Skin of body (tissue), 1 donor: ENCODE measurements at regions not wholly inside any gene's neighbourhood (a gene's known extent, or its start where the extent isn't known, plus 50 kb on each side); places are given as distances from the start of the nearest gene placed in this dataset.
"Not testable (repeated sequence)": the region's sequence is repeated elsewhere in the genome, so short reads cannot be mapped to it uniquely, and the experiment has no call there.

ENCODE experiments used
- DNase-seq: peaks from one replicate; lab custom pipeline; 2025; lab: John Stamatoyannopoulos, UW

DNA sequence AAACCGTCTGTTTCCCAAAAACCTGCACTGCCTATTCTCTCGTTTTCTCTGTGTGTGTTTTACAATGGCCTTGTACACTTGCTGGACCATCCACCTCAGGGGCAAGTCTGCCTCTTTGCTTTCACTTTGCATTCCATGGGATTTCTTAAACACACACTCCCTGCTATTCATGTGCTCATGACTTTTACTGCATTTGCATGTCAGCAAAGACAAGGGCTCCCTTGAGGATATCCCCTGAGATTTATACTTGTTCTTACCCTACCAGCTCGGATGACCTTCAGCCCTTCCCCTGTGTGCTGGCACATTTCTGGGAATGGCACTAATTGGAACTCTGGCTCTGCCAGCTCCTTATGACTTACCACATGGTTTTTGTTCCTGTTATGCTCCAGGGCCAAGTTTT is 386.9 kb downstream of the AMY1C start:
- no peak for DNase-seq

DNA sequence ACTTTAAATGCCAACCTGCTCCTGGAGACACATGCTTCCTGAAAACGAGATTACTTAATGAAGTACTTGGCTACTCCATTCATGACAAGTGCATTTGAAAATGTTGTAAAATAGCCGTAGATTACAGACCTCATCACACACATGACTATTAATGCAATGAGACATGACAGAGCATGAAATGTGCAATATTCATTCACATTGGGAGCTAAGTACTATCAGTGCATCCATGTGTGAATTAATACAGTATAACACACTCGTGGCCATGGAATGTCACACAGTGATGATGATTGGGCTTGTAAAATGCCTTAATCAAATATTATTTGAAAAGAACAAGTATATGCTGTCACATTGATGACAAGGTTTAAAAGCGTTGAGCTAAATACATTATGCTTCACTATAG is 407.0 kb downstream of the AMY1C start:
- DNase-seq: no peak

DNA sequence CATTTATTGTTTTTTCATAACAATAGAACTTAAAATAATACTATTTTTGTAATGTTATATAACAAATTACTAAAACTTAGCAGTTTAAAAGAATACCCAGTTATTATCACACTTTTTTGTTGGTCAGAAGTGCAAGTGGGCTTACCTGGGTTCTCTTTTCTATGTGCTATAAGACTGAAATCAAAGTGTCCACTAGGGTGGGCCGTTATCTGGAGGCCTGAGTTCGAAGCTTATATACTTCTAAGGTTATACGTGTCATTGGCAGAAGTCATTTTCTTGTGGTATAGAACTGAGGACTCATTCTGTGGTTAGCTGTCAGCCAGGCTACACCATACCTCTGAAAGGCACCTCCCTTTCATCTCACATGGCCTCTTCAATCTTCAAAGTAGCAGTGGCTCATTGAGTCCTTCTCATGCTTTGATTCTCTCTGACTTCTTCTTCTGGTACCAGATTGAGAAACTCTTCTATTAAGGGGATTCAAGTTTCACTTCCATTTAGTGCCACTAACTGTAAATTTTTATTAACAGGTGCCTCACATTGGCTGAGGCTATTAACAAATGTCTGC is 414.3 kb downstream of the AMY1C start:
- no peak for DNase-seq

DNA sequence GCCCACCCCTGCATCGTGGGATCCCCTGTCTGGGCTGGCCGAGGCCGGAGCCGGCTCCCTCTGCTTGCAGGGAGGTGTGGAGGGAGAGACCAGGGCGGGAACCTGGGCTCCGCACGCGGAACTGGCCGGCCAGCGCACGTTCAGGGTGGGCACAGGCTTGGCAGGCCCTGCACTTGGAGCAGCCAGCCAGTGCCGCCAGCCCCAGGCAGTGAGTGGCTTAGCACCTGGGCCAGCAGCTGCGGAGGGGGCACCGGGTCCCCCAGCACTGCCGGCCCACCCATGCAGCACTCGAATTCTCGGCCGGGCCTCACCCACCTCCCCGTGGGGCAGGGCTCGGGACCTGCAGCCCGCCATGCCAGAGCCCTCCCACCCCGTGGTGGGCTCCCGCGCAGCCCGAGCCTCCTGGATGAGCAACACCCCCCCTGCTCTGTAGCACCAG is 422.6 kb downstream of the AMY1C start:
- no peak for DNase-seq

DNA sequence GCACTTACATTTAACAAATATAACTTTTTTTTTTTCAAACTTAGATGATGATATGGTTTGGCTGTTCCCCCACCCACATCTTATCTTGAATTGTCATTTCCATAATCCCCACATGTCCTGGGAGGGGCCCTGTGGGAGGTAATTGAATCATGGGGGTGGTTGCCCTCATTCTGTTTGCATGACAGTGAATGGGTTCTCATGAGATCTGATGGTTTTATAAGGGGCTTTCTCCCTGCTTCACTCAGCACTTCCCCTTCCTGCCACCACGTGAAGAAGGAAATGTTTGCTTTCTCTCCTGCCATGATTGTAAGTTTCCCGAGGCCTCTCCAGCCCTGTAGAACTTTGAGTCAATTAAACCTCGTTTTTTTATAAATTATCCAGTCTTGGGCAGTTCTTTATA is 432.6 kb downstream of the AMY1C start:
- DNase-seq: no peak

DNA sequence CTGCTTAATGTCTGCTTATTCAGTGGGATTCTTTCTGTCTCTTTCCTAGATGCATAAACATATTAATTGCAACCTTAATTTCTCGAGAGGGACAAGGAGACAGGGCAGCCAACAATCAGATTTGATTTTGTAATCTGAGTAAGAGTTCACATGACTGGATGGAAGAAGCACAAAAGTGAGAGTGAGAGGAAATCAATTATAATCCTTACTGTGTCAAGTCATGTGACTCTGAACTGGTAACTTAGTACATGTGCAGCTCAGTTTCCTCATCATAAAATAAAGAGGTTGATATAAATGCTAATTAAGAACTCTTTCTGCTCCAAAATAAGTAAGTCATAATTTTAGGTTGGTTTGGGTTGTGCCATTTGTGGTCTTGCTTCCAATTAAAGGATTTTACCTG is 439.5 kb downstream of the AMY1C start:
- DNase-seq: no peak

DNA sequence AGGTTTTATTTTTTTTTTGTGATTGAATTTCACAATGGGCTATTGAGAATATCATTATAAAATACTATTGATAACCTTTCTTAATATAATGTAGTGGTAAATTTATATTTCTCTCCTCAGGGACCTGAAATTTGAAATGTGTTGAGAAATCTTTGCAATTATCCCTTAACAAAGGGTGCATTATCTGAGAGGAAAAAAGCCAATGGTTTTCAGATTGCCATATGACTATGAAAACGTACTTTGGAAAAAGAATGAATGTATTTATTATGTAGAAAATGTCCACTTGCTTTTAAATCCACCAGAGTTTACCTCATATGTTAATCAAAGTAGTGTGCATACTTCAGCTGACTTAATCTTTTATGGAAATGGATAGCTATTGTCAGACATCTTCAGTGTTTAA is 441.1 kb downstream of the AMY1C start:
- no peak for DNase-seq

- no peak for DNase-seq
Observed at GRCh38 chr1:104195395-104195794, 445.7 kb downstream of the AMY1C start.

- DNase-seq: no peak
Observed at GRCh38 chr1:104196136-104196535, 446.4 kb downstream of the AMY1C start.

- DNase-seq: no peak
Observed at GRCh38 chr1:104197516-104197915, 447.8 kb downstream of the AMY1C start.

GRCh38 chr1:104212239-104212638 is 462.5 kb downstream of the AMY1C start:
- DNase-seq: no peak

DNA sequence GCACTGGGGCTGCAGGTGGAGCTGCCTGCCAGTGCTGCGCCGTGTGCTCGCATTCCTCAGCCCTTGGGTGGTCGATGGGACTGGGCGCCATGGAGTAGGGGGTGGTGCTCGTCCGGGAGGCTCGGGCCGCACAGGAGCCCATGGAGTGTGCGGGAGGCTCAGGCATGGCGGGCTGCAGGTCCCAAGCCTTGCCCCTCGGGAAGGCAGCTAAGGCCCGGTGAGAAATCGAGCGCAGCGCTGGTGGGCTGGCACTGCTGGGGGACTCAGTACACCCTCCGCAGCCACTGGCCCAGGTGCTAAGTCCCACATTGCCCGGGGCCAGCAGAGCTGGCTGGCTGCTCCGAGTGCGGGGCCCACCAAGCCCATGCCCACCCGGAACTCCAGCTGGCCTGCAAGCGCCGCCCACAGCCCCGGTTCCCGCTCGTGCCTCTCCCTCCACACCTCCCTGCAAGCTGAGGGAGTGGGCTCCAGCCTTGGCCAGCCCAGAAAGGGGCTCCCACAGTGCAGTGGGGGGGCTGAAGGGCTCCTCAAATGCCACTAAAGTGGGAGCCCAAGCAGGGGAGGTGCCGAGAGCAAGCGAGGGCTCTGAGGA is 467.8 kb downstream of the AMY1C start:
- DNase-seq: not testable (repeated sequence)

DNA sequence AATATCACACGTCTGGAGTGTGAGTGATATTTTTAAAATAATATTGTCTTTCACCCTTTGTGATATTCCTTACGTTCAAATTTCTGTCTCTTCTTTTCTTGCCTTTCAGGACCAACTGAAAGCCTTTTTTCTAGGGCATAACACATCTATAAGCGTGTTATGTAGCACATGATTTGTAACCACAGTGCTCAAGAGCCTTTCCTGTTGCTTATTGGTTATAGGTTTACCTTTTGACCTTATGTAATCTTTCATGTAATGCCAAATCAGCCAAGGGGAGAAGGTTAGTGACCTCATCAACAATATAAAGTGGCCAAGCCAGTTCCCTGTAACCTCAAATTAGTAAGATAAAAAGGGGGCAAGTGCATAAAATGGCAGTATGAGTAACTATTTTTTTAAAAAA is 480.2 kb downstream of the AMY1C start:
- DNase-seq: no peak

GRCh38 chr1:104231676-104232075 is 482.0 kb downstream of the AMY1C start:
- DNase-seq: no peak

DNA sequence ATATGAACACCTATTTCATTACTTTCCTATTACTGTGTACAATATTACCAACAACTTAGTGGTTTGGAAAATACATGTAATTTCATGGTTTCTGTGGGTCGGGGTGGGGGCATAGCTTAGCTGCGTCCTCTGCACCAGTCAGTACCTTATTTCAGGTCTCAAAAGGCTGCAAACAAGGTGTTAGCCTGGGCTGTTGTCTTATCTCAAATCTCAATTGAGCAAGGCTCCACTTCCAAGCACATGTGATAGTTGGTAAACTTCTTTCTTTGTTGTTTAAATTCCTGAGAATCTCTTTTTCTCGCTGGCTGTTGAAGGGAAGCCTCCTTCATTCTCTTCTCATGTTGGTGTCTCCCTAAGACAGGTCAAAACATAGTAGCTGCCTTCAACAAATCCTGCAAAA is 485.4 kb downstream of the AMY1C start:
- DNase-seq: no peak

- DNase-seq: peak; percentile 6
Observed at GRCh38 chr1:104238991-104239390, 489.3 kb downstream of the AMY1C start.

DNA sequence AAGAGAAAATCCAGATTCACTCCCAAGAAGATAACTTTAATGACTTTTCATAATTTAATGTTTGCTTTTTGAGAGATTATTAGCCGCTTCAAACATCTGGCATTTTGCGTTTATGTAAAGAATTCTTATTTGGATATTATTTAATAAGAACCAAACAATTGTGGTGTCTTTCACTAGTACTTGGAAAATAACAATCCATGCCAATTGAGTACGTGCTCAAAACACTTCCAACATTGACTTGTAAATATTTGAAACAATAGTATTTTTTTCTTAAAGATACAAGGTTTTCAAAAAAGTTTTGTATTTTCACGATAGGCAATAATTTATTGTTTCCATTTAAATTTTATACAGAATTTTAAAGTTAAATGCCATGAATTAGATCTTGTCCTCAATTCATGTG is 498.7 kb downstream of the AMY1C start:
- peak; percentile 5 for DNase-seq

DNA sequence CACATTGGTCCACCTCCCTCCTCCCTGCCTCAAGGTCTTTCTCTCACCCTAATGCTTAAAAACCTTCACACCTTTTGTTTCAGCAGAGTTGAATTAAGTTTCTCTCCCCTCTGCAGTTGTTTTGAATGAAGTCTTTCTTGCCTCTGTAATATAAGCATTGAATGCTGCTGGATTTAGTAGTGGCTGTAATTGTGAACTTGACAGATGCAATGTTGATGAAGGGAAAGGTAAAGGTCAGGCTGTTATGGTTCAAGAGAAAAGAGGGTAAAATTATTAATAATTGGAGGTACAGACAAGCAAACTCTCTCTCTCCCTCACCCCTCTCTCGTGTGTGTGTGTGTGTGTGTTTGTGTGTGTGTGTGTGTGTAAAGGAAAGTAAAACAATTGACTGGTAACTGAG is 509.8 kb downstream of the AMY1C start:
- no peak for DNase-seq

DNA sequence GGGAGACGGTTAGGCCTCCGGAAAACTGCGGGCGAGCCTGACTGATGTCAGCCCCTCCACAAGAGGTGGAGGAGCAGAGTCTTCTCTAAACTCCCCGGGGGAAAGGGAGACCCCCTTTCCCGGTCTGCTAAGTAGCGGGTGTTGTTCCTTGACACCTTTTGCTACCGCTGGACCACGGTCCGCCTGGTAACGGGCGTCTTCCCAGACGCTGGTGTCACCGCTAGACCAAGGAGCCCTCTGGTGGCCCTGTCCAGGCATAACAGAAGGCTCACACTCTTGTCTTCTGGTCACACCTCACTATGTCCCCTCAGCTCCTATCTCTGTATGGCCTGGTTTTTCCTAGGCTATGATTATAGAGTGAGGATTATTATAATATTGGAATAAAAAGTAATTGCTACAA is 513.4 kb downstream of the AMY1C start:
- not testable (repeated sequence) for DNase-seq

DNA sequence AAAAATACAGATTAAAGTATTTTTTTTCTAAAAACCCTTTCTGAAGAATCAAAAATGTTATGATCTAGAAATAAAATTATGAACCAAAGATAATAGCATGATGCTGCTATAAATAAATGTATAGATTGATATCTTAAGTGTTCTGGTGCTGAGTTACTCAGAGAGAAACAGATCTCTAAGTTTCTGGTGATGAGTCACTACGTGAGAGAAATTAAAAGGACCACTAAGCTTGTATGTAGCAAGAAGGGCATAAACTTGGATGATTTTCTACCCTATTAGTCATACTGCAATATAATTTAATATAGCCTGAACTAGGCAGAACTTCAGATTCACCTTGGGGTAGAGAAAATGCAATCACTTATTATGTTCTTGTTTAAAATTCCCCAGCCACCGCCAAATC is 514.8 kb downstream of the AMY1C start:
- no peak for DNase-seq

DNA sequence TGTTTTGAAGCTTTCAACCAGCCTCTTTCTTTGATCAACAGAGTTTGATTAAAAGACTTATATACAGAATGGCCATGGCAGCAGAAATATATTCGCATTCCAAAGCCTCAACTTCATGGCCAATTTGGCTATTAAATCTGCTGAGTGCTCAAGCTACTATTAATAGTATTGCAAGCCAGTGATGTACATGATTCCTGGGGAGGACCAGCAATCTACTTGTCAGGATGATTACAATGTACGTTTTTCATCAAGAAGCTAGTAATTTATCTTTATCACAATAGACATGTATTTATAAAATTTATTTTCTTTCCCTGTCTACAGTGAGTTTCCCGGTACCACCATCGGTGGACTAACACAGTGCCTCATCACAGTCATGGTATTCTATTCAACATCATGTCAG is 515.5 kb downstream of the AMY1C start:
- no peak for DNase-seq

DNA sequence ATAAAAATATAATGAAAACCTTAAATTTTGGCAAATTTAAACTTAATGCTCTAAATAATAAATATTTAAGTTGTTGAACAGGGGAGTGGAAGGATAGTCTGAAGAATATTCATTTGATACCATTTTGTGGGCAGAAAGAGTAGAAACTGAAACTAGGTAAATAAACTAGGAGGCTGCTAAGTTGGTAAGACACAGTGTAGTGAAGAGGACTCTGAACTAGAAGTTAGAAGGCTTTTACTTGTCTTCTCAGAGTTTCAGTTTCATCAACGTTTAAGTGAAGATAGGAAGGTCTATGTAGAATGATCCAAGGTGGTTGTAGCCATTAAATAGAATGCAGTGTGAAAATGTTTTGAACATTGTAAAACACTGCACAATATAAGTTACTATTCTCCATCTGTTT is 516.9 kb downstream of the AMY1C start:
- no peak for DNase-seq

GRCh38 chr1:104288322-104288721 is 538.6 kb downstream of the AMY1C start:
- DNase-seq: not testable (repeated sequence)

DNA sequence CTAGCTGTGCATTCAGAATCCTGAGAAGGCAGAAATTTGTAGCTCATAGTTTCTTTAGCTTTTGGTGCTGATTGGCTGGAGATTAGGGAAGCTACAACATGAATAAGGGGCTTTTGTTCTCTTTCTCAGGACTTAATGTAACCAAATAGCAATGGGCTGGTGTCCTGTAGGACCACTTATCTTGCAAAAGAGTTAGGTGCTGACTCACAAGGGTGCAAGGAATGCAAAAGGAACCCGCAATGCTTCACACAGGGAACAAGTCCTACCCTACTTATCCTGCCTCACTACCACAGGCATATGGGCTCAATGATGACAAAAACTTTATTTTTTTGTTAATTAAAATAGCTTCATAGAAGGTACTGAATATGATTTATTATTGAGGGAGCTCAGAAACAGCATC is 541.5 kb downstream of the AMY1C start:
- DNase-seq: no peak
